Epithelial cell of proximal tubule (primary cell): ENCODE measurements at regions not wholly inside any gene's neighbourhood (a gene's known extent, or its start where the extent isn't known, plus 50 kb on each side); places are given as distances from the start of the nearest gene placed in this dataset.
"Not testable (repeated sequence)": the region's sequence is repeated elsewhere in the genome, so short reads cannot be mapped to it uniquely, and the experiment has no call there.

Experiments
- DNase-seq: peaks from one replicate; pipeline ENCODE4 v3.0.0-alpha.2; 2011; ENCODE audit warnings: low read depth
- H3K4me3 ChIP-seq: 2 replicates; pipeline ENCODE4 v1.5.1; 2011; ENCODE audit warnings: low read depth, mild to moderate bottlenecking, low read length
- TF ChIP-seq, protein P1 (sequence below): conservative IDR thresholded peaks from 2 replicates; pipeline ENCODE4 v1.5.1; 2012; ENCODE audit warnings: low read depth, mild to moderate bottlenecking, low read length

DNA sequence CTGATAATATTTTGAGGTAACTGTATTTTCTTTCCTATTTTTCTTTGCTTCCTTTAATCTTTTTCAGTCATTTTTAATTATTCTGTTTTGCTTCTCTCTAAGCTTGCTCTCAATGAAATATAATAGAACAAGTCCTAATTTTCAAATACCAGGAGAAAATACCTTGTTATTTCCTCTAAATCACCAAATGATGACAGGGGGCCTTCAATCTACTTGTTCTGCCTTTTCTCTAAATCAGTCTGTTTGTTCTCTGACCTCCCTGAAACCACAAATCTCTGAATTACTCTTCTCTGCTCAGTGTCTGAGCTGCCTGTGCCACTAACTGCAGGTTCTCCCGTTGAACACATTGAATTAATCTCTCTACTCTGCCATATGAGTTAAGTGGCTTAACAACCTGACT is 286.2 kb downstream of the C11orf87 start:
- H3K4me3 ChIP-seq: no peak overlapping the region
- DNase-seq: no peak
- TF ChIP-seq, protein P1, sequence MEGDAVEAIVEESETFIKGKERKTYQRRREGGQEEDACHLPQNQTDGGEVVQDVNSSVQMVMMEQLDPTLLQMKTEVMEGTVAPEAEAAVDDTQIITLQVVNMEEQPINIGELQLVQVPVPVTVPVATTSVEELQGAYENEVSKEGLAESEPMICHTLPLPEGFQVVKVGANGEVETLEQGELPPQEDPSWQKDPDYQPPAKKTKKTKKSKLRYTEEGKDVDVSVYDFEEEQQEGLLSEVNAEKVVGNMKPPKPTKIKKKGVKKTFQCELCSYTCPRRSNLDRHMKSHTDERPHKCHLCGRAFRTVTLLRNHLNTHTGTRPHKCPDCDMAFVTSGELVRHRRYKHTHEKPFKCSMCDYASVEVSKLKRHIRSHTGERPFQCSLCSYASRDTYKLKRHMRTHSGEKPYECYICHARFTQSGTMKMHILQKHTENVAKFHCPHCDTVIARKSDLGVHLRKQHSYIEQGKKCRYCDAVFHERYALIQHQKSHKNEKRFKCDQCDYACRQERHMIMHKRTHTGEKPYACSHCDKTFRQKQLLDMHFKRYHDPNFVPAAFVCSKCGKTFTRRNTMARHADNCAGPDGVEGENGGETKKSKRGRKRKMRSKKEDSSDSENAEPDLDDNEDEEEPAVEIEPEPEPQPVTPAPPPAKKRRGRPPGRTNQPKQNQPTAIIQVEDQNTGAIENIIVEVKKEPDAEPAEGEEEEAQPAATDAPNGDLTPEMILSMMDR: no peak

DNA sequence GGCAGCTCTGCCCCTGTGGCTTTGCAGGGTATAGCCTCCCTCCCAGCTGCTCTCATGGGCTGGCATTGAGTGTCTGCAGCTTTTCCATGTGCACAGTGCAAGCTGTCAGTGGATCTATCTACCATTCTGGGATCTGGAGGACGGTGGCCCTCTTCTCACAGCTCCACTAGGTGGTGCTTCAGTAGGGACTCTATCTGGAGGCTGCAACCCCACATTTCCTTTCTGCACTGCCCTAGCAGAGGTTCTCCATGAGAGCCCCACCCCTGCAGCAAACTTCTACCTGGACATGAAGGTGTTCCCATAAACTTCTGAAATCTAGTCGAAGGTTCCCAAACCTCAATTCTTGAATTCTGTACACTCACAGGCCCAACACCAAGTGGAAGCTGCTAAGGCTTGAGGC is 292.5 kb downstream of the C11orf87 start:
- not testable (repeated sequence) for H3K4me3 ChIP-seq, DNase-seq

GRCh38 chr11:109715424-109715823 is 293.4 kb downstream of the C11orf87 start:
- DNase-seq: not testable (repeated sequence)

GRCh38 chr11:109726061-109726460 is 304.1 kb downstream of the C11orf87 start:
- TF ChIP-seq, protein P1: no peak
- no peak overlapping the region for H3K4me3 ChIP-seq
- DNase-seq: no peak

More at GRCh38 chr11:109715424-109715823, 293.4 kb downstream of the C11orf87 start:
- not testable (repeated sequence) for H3K4me3 ChIP-seq

GRCh38 chr11:109728056-109728455 is 306.1 kb downstream of the C11orf87 start:
- TF ChIP-seq, protein P1: no peak
- no peak overlapping the region for H3K4me3 ChIP-seq
- DNase-seq: peak; percentile 23

GRCh38 chr11:109729761-109730160 is 307.8 kb downstream of the C11orf87 start:
- H3K4me3 ChIP-seq: no peak overlapping the region
- DNase-seq: no peak
- TF ChIP-seq, protein P1: no peak

- TF ChIP-seq, protein P1: no peak
- H3K4me3 ChIP-seq: no peak overlapping the region
Measured at GRCh38 chr11:109730669-109731068, 308.7 kb downstream of the C11orf87 start.

DNA sequence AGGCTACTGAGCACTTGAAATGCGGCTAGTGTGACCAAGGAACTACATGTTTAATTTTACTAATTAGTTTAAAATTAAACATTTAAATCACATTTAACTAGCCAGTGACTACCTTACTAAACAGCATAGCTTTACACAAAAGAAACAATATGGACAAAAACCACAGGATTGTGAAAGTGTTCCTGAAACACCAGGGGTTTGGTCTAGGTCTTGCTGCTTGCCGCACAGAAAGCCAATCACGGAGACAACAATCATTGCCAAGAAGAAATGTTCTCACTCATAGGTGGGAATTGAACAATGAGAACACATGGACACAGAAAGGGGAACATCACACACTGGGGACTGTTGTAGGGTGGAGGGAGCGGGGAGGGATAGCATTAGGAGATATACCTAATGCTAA is 309.5 kb downstream of the C11orf87 start:
- H3K4me3 ChIP-seq: no peak overlapping the region
- TF ChIP-seq, protein P1: no peak
- no peak for DNase-seq

More at GRCh38 chr11:109730669-109731068, 308.7 kb downstream of the C11orf87 start:
- DNase-seq: no peak
